GM21717 (cell line): ENCODE measurements at regions not wholly inside any gene's neighbourhood (a gene's known extent, or its start where the extent isn't known, plus 50 kb on each side); places are given as distances from the start of the nearest gene placed in this dataset.
"Not testable (repeated sequence)": the region's sequence is repeated elsewhere in the genome, so short reads cannot be mapped to it uniquely, and the experiment has no call there.

Source experiments
- ATAC-seq: cut with Tn5 transposase; IDR thresholded peaks from one replicate; pipeline ENCODE4 v1.9.1; 2021; ENCODE audit warnings: mild to moderate bottlenecking, moderate library complexity; ENCODE audit not compliant: unreplicated experiment

DNA sequence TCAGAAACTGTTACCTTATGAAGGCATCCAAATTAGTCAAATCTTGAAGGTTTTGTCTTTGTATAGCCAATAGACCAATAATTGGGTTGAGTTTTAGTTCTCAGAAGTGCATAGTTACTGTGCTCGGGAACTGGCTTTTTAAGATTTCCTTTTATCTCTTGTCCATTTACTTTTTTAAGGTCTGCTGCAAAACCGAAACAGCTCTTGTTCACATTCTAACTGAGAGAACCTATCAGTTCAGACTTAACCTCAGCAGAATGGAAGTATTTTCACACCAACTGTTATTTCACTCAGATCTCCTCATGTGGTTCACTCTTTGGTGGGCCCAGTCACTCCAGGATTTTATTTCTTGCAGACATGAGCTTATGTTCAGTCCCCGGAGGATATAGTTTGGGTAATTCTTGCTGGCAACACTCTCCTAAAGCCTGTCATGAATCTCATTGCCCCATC, 55.5 kb downstream of the TPBG start:
- peak; percentile 82 for ATAC-seq

DNA sequence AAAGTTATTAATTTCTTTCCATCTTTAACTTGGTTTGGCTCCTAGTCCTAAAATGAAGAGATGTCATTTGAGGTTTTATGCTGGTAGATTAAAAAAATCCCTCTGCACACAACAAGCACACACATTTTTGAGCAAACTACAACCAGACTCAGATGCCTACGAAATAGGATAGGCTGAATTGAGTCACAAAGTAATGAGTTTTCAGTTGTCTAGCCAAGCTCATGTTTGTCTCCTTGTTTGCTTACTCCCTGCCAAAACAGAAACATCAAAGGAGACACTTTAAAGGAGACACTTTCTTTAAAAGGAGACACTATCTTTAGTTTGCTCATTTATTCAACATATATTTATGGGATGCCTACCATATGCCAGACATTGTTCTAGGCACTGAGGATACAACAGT, 56.2 kb downstream of the TPBG start:
- peak; percentile 50 for ATAC-seq

DNA sequence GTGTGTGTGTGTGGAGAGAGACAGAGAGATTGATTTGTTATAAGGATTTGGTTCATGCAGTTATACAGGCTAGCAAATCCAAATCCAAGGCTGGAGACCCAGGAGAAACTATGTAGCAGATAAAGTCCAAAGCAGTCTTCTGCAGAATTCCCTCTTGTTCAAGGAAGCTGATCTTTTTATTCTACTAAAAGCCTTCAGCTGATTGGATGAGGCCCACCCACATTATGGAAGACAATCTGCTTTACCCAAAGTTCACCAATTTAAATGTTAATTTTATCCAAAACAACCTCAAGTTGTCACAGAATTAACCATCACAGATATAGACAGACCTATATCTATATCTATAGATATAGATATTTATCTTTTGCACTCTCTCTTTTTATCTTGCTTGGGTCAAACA, 67.0 kb downstream of the TPBG start:
- ATAC-seq: no peak

DNA sequence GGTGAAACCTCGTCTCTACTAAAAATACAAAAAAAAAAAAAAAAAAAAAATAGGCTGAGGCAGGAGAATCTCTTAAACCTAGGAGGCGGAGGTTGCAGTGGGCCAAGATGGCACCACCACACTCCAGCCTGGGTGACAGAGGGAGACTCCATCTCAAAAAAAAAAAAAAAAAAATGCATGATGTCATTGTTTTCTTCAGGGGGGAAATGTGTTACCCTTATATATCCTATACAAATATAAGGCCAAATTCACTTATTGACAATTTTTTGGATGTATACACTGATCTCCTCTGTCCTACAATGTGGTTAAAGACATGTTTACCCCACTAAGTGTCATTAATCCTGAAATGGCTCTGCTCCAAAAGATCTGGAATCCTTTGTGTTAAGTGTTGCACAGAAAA, 73.1 kb downstream of the TPBG start:
- no peak for ATAC-seq

DNA sequence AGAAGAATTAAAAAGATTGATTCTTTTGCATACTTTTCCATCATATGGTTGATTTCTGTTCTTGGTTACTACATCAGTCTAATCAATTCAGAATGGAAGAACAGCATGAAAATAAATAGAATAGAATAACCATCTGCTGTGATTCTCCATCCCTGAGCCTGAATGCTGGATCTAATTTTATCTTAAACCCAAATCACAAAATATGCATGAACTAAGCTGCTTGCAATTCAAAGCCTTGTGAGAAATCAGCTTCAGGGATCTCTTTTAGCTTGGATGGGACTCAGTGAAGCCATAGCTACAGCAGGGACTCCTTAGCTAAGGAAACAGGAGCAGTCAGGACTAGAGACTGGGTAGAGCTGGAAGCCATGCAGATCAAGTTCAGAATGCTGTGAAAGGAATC, 74.1 kb downstream of the TPBG start:
- no peak for ATAC-seq

DNA sequence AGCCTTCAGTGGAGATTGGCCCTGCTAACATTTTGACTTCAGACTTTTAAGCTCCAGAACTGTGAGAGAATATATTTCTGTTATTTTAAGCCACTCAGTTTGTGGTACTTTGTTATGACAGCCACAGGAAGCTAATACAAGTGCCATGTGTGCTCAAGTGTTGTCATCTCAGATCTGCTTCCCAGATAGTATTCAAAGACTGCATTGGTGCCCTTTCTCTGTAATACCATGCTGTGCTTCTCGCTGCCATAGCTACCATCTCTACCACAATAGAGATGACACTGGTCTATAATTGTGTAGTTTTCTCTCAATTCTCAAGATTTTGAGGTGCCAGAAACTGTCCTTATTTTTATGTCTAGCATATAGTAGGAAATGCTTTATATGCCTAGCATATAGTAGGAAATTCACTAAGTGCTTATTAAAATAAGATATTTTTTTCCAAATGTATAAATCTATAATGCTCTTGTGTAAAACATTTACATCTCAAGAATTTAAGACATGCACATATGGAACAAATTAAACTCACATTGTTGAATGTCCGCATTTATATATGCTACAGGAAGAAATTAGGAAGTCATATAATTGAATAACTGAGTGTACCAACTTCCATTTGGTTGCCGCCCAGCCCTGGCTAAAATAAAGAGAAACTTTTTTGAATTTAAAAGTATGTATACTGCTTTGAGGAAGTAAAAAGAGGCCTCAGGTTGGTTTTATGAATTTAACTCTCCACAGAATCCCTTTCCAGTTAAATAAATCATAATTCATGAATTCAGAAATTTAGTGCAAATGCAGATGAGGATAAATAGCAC, 77.6 kb downstream of the TPBG start:
- no peak for ATAC-seq

DNA sequence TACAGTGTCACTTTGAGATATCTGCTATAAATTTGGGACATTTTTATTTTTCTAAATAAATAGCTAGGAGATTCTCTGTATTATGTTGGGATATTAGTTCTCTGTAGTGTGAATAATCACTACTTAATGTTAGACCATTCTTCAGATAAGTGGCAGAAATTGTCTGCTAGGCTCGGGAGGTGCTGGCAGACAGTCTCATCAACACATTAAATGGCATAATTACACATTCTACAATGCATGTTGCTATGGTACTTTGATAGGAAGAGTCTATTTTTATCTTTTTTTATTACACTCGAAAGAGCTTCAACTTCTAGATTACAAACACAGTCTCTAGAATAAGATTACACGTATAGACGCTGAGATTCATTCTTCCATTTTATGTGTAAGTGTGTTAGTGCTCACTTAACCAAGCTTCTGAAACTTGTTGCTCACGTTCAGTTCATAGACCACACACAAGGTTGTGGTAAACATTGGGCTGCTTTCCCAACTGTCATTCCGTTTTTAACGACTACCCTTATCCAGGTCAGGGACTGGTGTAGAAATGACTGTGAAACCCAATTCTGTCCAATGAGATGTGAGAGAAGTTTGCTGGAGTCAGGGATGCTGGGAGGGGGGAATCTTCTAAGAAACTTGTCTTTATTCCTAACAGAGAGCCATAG, 78.6 kb downstream of the TPBG start:
- no peak for ATAC-seq

DNA sequence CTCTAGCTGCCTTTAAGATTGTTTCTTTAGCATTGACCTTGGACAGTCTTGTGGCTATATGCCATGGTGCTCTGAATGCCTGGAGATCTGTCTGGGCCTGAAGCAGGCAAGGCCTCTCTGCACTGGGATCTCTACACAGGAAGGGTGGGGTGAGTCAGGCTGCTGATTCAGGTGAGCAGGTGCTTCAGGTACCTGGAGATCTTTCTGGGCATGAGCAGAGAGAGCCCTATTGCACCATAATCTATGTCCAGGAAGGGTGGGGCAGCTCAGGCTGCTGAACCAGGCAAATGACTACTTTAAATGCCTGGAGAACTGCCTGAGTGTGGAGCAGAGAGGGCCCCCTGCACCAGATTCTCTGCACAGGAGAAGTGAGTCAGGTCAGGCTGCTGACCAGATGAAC, 94.5 kb downstream of the TPBG start:
- no peak for ATAC-seq

DNA sequence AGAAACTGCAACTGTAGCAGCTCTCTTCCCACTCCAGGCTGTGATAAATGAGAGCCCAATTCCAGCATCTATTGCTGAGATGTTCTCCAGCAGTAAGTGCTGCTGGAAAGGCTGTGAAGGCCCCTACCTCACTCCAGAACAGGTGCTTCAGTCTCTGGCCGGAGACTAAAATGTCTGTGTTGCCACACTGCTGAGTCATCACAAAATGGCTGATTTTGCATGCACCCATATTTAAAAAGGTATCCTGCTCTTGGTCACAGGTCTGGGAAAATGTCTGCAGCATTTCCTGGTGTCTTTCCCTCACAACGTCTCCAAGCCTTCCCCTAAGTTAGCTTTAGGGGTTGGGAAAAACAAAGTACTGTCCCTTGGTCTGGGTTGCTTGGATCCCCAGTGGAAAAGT, 95.1 kb downstream of the TPBG start:
- no peak for ATAC-seq

DNA sequence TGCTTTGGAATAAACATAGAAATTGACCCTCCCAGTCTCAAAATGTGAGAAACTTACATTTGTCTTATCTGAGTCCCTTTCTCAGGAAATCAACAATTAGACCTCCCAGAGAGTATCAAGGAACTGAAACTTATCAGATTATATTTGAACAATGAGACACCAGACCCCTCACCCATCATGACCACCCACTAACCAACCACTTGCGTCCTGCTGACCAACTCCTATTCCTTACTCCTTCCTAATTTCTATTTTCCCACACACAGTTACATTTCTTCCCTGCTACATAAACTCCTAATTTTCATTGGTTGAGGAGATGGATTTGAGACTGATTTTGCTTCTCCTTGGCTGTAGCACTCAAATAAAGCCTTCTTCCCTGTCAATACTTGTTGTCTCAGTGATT, 97.9 kb downstream of the TPBG start:
- ATAC-seq: no peak

DNA sequence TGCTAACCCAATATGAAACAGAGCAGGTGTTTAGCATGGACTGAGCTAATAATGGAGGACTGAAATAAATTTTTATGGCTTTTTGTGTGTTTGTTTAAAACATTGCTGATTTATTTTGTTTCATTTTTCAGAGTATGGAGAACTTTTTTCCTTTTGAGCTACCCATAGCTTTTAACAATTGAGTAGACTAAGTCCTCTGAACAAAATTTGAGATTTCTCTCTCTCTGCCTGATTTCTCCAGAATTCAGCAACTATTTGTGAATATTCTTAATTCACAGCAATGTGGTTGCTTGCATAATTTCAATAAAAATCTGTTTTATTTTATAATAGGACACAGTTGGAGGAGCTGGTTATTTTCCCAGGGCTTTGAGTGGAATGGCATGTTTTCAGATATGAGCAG, 103.7 kb downstream of the TPBG start:
- no peak for ATAC-seq

DNA sequence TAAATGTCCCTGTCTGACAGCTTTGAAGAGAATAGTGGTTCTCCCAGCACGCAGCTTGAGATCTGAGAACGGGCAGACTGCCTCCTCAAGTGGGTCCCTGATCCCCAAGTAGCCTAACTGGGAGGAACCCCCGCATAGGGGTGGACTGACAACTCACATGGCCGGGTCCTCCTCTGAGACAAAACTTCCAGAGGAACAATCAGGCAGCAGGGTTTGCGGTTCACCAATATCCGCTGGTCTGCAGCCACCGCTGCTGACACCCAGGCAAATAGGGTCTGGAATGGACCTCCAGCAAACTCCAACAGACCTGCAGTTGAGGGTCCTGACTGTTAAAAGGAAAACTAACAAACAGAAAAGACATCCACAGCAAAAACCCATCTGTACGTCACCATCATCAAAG, 106.5 kb downstream of the TPBG start:
- not testable (repeated sequence) for ATAC-seq

DNA sequence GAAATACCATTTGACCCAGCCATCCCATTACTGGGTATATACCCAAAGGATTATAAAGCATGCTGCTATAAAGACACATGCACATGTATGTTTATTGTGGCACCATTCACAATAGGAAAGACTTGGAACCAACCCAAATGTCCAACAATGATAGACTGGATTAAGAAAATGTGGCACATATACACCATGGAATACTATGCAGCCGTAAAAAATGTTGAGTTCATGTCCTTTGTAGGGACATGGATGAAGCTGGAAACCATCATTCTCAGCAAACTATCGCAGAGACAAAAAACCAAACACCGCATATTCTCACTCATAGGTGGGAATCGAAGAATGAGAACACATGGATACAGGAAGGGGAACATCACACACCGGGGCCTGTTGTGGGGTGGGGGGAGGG, 111.5 kb downstream of the TPBG start:
- ATAC-seq: not testable (repeated sequence)

DNA sequence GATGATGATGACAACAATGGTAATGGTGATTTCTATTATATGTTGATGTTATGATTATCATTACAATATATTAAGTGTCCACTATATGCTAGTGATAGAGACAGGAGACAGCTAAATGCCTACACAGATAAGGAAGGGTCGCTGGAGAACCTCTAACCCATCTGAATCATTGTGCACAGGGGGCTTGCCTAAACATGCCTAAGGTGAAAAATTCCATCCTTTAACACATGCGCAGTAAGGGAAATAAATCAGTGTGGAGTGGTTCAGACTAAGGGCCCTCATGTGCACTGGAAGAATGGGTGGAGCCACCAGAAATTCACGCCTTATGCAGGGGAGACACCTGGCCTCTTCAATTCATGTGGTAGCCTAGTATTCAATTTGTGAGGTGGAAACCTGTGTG, 120.4 kb downstream of the TPBG start:
- no peak for ATAC-seq

DNA sequence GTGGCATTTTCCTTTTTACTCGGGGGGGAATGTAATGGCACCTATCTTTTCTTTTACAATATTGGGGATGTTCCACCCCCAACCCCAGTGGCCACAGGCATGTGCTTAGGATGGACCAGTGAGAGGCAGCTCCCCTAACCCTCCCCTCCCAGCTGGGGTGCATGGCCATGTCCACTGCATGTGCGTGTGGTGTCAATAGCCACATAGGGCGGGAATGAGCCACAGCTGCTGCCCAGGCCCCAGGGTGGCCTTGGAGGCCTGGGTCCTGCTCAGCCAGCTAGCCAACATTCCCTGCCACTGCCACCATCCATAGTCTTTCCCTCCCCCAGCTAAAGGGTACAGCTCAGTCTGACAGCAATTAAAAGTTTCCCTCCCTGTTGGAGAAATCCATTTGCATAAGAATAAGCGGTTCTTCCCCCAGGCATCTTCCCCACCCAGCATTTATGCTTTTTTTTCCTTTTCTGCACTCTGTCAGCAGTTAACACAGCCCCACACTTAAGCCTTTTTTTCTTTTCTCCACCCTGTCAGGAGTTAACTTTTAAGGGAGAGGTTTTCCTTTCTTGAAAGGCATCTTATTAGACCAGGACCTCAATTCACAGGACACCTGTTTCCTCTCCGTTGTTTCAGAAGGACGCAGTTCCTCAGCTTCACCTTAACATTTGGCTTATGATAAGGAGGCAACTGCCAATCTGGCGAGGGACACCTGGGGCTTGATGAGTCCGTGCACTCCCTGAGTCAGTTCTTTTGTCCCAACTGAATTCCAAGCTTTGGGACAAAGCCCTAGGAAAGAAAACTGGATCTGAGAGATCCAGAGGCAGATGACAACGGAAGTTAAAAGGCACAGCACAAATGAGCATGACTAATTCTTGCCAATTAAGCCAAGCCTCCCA, 121.4 kb downstream of the TPBG start:
- no peak for ATAC-seq

DNA sequence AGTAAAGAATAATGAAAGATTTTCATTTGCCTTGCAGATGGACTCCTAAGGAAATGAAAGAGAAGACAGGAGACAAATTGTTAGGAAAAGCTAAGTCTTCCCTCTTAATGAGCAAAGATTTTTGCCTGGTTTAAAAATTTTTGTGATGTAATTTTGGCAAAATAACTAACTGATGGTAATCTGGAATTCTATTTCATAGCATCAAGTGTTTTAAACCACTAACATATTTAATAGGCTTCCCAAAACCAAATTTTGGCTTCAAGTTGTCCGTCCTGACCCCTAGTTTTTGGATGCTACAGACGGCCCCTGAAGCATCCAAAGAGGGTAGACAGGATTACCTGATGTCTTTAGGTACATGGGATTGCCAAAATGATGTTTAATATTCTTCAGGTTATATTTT, 124.3 kb downstream of the TPBG start:
- no peak for ATAC-seq

DNA sequence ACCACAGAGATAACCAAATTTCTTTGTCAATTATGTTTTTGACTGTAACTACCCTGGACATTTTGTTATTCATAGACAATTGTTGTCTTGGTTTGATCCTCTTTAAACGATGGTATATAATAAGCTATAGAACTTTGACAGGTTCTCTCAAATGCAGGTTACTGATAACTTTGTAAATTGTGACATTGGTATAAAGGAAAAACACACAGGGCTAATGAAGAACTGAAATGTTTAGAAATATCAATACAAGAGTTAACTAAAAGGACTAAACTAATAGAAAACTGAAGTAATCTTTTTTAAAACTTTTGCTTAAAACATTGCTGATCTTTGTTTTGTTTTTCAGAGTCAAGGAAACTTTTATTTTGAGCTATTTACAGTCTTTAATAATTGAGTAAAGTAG, 124.8 kb downstream of the TPBG start:
- ATAC-seq: no peak

DNA sequence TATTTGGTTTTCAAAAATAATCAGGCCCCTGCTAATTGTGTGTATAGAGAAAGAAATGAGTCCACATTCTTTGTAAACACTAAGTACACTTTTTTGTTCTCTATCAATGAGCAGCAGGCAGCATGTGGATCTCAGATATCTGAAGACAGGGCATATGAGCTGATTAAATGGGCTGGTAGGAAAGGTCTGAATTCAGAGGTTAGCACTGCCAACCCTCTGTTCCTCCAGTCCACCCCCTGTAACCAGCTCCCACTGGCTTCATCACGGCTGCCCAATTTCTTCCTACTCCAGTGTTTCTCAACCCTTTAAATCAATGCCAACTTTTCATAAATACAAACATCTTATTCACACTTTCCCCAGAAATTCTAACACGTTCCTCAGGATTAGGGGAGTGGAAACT, 128.5 kb downstream of the TPBG start:
- ATAC-seq: no peak

DNA sequence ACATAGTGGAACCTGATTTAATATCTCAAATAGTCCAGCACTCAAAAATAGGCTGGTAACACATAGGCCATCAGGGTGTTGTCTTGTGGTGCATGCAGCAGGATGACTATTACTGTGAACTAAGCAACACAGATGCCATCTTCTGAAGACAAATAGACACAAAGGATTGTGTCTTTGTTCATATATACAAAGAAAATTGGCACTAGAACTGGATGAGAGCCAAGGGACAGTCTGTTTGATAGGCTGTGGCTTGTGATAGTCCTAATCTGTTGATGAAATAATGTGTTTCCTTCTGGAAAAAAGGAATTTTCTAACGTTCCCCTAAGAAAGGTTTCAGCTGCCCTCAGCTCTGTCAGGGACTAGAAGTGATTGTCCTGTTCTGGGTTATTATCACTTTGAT, 129.8 kb downstream of the TPBG start:
- no peak for ATAC-seq

DNA sequence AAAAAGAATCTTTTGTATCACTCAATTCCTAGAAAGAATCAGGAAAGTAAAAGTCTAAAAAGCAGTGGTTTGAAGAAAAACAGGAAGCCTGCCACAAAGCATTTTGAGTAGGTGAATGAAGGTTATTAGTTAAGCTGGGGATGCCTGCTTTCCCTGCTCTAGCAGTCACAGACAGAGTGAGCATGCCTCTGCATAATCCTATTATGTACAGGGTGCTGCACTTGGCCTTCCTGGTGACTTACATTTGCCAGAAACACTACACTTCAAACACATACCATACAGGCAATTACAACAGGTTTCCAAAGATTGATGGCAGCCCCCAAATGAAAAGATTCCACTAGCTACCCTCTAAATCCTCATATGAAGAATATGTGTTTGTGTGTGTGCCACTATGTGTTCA, 130.8 kb downstream of the TPBG start:
- no peak for ATAC-seq

DNA sequence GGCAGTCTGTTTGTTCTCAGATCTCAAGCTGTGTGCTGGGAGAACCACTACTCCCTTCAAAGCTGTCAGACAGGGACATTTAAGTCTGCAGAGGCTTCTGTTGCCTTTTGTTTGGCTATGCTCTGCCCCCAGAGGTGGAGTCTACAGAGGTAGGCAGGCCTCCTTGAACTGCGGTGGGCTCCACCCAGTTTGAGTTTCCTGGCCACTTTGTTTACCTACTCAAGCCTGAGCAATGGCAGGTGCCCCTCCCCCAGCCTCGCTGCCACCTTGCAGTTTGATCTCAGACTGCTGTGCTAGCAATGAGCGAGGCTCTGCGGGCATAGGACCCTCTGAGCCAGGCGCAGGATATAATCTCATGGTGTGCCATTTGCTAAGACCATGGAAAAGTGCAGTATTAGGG, 138.3 kb downstream of the TPBG start:
- ATAC-seq: not testable (repeated sequence)

DNA sequence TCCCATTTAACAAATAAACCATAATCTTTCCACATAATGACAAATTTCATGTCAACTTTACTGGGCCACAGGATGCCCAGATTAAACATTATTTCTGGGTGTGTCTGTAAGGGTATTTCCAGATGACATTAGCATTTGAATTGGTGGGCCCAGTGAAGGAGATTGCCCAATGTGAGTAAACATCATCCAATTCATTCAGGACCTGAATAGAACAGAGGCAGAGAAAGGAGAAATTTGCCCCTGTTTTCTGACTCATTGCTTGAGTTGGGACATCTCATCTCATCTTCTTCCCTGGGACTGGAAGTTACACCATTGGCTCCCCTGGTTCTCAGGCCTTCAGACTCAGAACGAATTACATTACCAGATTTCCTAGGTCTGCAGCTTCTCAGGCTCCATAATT, 142.9 kb downstream of the TPBG start:
- no peak for ATAC-seq
